Caki2 (cell line): ENCODE measurements at regions not wholly inside any gene's neighbourhood (a gene's known extent, or its start where the extent isn't known, plus 50 kb on each side); places are given as distances from the start of the nearest gene placed in this dataset.

Source experiments
- DNase-seq: peaks from one replicate; pipeline ENCODE4 v3.0.0-alpha.2; 2015; ENCODE audit warnings: low read depth
- in situ Hi-C: cut with HindIII; loops from 2 replicates; pipeline ENCODE4 v1.10.0; 2016; ENCODE audit warnings: low sequenced_read_pairs, low pct_unique_long_range_greater_than_20kb, mixed read lengths

- no peak for DNase-seq
- in situ Hi-C loops: no loop called here
Observed at GRCh38 chr22:22823131-22823810, 64.3 kb upstream of the IGLL5 start.

- DNase-seq: no peak
- in situ Hi-C loops: no loop called here
Observed at GRCh38 chr22:22824340-22825212, 63.0 kb upstream of the IGLL5 start.

GRCh38 chr22:22825213-22825593, 62.4 kb upstream of the IGLL5 start:
- DNase-seq: no peak
- in situ Hi-C loops: no loop called here

GRCh38 chr22:22827187-22827939, 60.3 kb upstream of the IGLL5 start:
- in situ Hi-C loops: no loop called here

GRCh38 chr22:22830193-22830592, 57.4 kb upstream of the IGLL5 start:
- in situ Hi-C loops: no loop called here
- DNase-seq: no peak

More at GRCh38 chr22:22827187-22827939, 60.3 kb upstream of the IGLL5 start:
- DNase-seq: no peak

GRCh38 chr22:22830957-22831688, 56.5 kb upstream of the IGLL5 start:
- DNase-seq: no peak
- in situ Hi-C loops: no loop called here

- no peak for DNase-seq
- in situ Hi-C loops: no loop called here
Observed at GRCh38 chr22:22833059-22833458, 54.6 kb upstream of the IGLL5 start.

GRCh38 chr22:22833488-22833887, 54.1 kb upstream of the IGLL5 start:
- in situ Hi-C loops: no loop called here
- no peak for DNase-seq

GRCh38 chr22:22834204-22834603, 53.4 kb upstream of the IGLL5 start:
- in situ Hi-C loops: no loop called here
- no peak for DNase-seq

GRCh38 chr22:22834783-22835182, 52.8 kb upstream of the IGLL5 start:
- in situ Hi-C loops: no loop called here
- no peak for DNase-seq

- in situ Hi-C loops: no loop called here
- no peak for DNase-seq
Observed at GRCh38 chr22:22835242-22835641, 52.4 kb upstream of the IGLL5 start.

- no peak for DNase-seq
- in situ Hi-C loops: no loop called here
Observed at GRCh38 chr22:22835771-22836291, 51.8 kb upstream of the IGLL5 start.

GRCh38 chr22:22836635-22837034, 51.0 kb upstream of the IGLL5 start:
- DNase-seq: no peak
- in situ Hi-C loops: no loop called here
